22Rv1 (cell line): ENCODE measurements at regions not wholly inside any gene's neighbourhood (a gene's known extent, or its start where the extent isn't known, plus 50 kb on each side); places are given as distances from the start of the nearest gene placed in this dataset.
"Not testable (repeated sequence)": the region's sequence is repeated elsewhere in the genome, so short reads cannot be mapped to it uniquely, and the experiment has no call there.

Experiments used
- CTCF ChIP-seq: fragments of 450-650 bp; IDR thresholded peaks from 2 replicates; pipeline ENCODE4 v1.5.1; 2017; ENCODE audit warnings: mild to moderate bottlenecking
- ZFX ChIP-seq: fragments of 450-650 bp; IDR thresholded peaks from 2 replicates; pipeline ENCODE4 v1.6.1; 2017; ENCODE audit warnings: antibody characterized with exemption, borderline replicate concordance

GRCh38 chr10:124319520-124319919, 99.2 kb downstream of the OAT start:
- TF ChIP-seq CTCF, ZFX: not testable (repeated sequence)
